ENCODE measurements at regions not wholly inside any gene's neighbourhood (a gene's known extent, or its start where the extent isn't known, plus 50 kb on each side); places are given as distances from the start of the nearest gene placed in this dataset.
"Not testable (repeated sequence)": the region's sequence is repeated elsewhere in the genome, so short reads cannot be mapped to it uniquely, and the experiment has no call there.

GRCh38 chr10:107542016-107542415, 377.5 kb upstream of the SORCS1 start:
- DNase-seq = no peak

GRCh38 chr10:107540981-107541380, 376.5 kb upstream of the SORCS1 start:
- no peak for DNase-seq

DNA sequence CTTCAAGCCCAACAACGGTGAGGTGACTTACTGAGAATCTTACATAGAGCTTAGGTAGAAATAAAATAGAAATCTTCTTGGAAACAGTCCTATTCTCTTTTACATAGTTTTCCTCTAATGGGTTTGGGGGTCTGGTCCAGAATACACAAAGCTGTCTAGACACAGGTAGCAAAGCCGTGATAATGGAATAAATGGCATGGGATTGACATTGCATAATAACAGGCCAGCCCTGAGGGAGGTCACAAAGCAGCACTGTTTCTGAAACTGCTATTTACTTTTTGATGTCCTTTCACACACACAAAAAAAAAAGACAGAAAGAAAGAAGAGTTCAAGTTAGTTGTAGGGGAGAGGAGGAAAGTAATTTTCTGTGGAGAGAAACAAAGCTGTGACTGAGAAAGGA, 364.8 kb upstream of the SORCS1 start:
- DNase-seq = no peak

DNA sequence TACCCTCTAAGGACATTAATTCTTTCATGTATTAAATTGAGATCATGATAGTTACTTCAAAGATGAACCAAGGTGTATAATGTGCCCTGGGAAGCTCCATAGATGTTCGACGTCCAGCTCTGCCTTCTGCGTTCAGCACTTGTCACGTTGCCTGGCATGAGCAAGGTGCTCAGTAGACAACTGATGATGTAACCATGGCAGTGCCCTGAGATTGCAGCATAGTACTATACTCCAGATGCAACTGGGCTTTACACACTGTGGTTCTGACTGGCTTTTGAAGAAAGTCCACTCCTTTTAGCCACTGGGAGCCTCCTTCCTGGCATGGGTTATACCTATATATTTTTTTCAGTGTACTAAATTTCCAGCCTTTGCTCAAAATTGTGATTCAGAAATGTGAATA, 355.8 kb upstream of the SORCS1 start:
- no peak for DNase-seq

GRCh38 chr10:107517811-107518210, 353.3 kb upstream of the SORCS1 start:
- no peak for DNase-seq

- no peak for DNase-seq
These were observed 351.8 kb upstream of the SORCS1 start for GRCh38 chr10:107516349-107516748.

DNA sequence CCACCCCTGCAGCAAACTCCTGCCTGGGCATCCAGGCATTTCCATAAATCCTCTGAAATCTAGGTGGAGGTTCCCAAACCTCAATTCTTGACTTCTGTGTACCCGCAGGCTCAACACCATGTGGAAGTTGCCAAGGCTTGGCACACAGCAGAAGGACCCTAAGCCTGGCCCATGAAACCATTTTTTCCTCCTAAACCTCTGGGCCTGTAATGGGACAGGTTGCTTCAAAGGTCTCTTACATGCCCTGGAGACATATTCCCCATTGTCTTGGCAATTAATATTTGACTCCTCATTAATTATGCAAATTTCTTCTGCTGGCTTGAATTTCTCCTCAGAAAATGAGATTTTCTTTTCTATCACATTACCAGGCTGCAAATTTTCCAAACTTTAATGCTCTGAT, 339.5 kb upstream of the SORCS1 start:
- not testable (repeated sequence) for DNase-seq

- no peak for DNase-seq
These were observed 337.9 kb upstream of the SORCS1 start for GRCh38 chr10:107502229-107502985.

- no peak for DNase-seq
These were observed 334.5 kb upstream of the SORCS1 start for GRCh38 chr10:107498983-107499382.

GRCh38 chr10:107497024-107497423, 332.5 kb upstream of the SORCS1 start:
- DNase-seq = no peak

DNA sequence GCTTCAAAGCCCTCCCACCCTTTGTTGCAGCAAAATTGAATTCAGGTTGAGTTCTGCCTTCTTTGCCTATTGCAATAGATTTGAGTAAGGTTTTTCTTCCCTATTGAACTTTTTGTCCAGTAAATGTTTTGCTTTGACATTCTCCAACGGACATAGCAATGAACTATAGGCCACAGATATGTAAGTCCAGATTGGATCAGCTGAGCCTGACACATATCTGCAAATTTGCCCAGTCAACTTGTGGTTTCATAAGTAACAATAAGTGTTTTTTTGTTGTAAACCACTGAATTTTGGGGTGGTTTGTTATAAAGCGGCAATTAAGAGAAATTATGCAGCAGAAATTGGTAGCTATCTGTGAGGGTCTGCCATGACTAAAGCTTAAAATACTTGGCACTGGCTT, 332.1 kb upstream of the SORCS1 start:
- DNase-seq = no peak

GRCh38 chr10:107492389-107492788, 327.9 kb upstream of the SORCS1 start:
- DNase-seq = no peak

DNA sequence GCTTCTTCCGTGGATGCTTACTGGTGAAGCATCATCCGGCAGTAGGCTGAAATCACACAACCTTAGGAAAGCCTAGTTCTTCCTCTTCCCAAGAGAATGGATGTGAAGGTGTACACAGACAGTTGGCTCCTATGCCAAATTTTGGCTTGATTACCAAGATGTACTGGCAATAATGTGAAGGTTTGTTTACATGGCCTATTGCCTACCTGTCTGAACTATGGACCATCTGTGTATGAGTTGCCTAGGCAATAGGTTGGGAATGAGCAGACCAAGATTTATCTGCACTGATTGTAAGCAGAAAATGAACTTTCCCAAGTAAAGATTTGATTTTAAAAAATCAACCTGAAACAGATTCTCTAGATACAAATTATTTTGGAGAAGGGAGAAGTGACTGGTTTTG, 325.9 kb upstream of the SORCS1 start:
- DNase-seq = no peak

- no peak for DNase-seq
These were observed 322.8 kb upstream of the SORCS1 start for GRCh38 chr10:107487284-107487683.

- DNase-seq = no peak
These were observed 320.5 kb upstream of the SORCS1 start for GRCh38 chr10:107485019-107485418.

GRCh38 chr10:107481881-107482280, 317.4 kb upstream of the SORCS1 start:
- DNase-seq = no peak

- DNase-seq = no peak
These were observed 316.7 kb upstream of the SORCS1 start for GRCh38 chr10:107481224-107481623.

DNA sequence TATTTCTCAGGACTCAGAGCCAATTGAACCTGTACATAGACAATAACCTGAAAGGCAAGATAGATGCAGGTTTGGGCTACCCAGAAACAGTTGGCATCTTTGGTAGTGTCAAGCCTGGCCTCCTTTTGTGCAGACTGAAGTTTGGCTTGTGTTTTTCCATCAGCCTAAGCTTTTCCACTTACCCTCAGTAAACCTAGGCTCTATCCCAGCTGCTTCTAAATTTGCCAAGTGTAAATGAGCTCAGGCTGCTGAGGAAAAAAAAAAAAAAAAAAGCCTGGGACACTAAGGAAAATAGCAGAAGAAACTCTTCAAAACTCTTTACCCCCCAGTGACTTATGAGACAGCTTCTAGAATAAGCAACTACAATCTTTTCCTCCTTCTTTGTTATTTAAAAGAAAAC, 316.3 kb upstream of the SORCS1 start:
- no peak for DNase-seq

- DNase-seq = no peak
These were observed 312.8 kb upstream of the SORCS1 start for GRCh38 chr10:107477266-107477665.

GRCh38 chr10:107476408-107476807, 311.9 kb upstream of the SORCS1 start:
- DNase-seq = no peak

- DNase-seq = no peak
These were observed 310.1 kb upstream of the SORCS1 start for GRCh38 chr10:107474650-107475049.

- DNase-seq = no peak
These were observed 308.7 kb upstream of the SORCS1 start for GRCh38 chr10:107473225-107473624.

DNA sequence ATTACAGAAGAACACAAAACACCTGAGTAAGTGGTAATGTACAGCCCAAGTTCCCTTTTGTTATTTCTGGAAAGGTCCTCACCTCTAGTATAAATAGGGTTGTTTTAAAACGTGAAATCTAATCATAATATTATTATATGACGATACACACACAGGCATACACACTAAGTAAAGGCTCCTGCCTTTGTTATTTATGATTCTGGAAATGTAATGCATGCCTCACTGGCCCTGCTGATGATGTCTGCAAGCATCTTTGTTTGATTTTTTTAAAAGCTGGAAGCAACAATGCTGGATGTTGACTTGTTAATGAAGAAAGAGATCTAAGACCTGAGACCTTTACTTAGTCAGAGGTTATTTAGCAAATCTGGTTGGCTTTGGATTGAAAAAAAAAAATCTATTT, 307.4 kb upstream of the SORCS1 start:
- no peak for DNase-seq

- no peak for DNase-seq
These were observed 289.1 kb upstream of the SORCS1 start for GRCh38 chr10:107453561-107453960.

DNA sequence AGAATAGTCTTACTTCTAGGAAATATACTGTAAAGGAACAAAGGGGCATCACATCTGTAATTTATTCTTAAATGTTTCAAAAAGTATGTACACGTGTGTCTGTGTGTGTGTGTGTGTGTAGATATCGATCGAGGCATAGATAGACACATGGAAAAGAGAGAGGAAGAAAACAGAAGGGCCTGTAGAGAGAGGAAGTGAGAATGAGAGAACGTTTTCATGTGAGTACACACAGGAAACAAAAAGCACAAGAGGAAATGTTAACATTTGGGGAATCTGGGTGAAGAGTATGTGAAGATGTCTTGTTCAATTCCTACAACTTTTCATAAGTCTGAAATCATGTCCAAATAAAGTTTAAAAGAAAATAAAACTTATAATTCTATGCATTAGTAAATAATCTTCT, 286.5 kb upstream of the SORCS1 start:
- DNase-seq = no peak
